GM23248 (cell line): ENCODE measurements at regions not wholly inside any gene's neighbourhood (a gene's known extent, or its start where the extent isn't known, plus 50 kb on each side); places are given as distances from the start of the nearest gene placed in this dataset.

Source experiments
- EZH2 ChIP-seq: fragments of 200-600 bp; sonication (generic); IDR thresholded peaks from 2 replicates; pipeline ENCODE4 v1.6.1; 2018; ENCODE audit warnings: antibody characterized with exemption, mild to moderate bottlenecking; ENCODE audit not compliant: insufficient read depth, poor library complexity, severe bottlenecking
- EZH2phosphoT487 ChIP-seq: fragments of 200-600 bp; sonication (generic); IDR thresholded peaks from 2 replicates; pipeline ENCODE4 v1.6.1; 2018; ENCODE audit warnings: antibody characterized with exemption, moderate library complexity, mild to moderate bottlenecking, low read depth; ENCODE audit not compliant: insufficient read depth

- no peak for TF ChIP-seq EZH2
- TF ChIP-seq EZH2phosphoT487 = no peak
Observed at GRCh38 chr13:38575427-38575826, 111.5 kb upstream of the FREM2 start.
